ENCODE measurements at regions not wholly inside any gene's neighbourhood (a gene's known extent, or its start where the extent isn't known, plus 50 kb on each side); places are given as distances from the start of the nearest gene placed in this dataset.

DNA sequence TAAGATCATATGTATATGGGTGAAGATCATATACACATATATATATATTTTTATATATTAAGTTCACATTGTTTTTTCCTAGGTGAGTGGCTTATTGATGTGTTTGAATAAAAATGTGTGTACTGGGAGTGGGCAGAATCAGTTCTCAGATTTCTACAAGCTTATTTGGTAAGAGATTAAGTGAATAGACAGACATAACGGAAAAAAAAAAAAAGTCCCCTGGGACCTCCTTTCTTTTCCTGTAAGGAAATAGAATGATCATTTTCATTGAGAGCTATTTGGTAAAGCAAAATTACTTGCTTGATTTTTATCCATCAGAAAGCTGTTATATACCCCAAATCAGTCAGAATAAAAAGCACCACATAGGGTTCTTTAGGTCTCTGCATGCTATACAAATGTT, 597.7 kb downstream of the PCDH18 start:
- no peaks in the 10 kb centered on the region for H3K36me3 ChIP-seq (ENCODE audit: insufficient read depth, low read length, poor library complexity, severe bottlenecking)
- TF ChIP-seq EZH2 (IDR thresholded peaks at IDR 0.05; ENCODE audit: borderline replicate concordance, low read depth, low read length, poor library complexity, severe bottlenecking): no peak
- no peaks in the 10 kb centered on the region for H3K9me3 ChIP-seq (ENCODE audit: low read depth, low read length, poor library complexity, severe bottlenecking)
- BruUV-seq (replicated peaks): no TSS peak
- ChIA-PET POLR2A (ENCODE audit: low non-redundant PET) (interaction anchor here (0.7 kb wide), 1 partner anchor 279 kb away, joined by 3 read pairs; no protein-coding TSS in a partner anchor), CTCF (no interaction called here)
- intact Hi-C loops (cut with micrococcal nuclease; ENCODE audit: unreplicated experiment): no loop called here
- peak; percentile 67 for DNase-seq (ENCODE audit: low spot score)
- H3K4me1 ChIP-seq (ENCODE audit: insufficient read depth, low read length, poor library complexity, severe bottlenecking): peaks cover 15% of the 10 kb centered on the region
- H3K27ac ChIP-seq (ENCODE audit: low read depth, low read length, poor library complexity, severe bottlenecking): no peak overlapping the region
- H3K27me3 ChIP-seq (replicated peaks; ENCODE audit: insufficient read depth, low read depth, low read length, poor library complexity): no peaks in the 10 kb centered on the region
- H3K4me3 ChIP-seq (ENCODE audit: low read depth, low read length, poor library complexity, severe bottlenecking): no peak overlapping the region

DNA sequence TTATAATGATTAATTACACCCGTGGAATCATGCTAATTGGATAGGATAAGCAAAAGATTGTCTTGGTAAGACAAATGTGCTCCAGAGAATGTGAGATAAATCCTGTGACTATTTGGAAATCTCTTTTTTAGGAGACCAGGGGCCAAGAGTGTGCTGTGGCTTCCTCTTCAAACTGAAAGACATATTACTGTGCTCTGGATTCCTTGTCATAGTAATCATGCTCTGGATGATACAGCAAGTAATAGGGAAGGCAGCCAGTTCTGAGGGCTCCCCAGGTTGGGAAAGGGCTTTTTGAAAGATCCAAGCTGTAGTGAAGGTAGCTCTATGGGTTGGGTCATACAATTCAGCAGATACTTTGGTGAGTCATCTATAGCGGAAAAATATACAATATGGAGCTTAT, 600.5 kb downstream of the PCDH18 start:
- no peak overlapping the region for H3K4me3 ChIP-seq (ENCODE audit: low read depth, low read length, poor library complexity, severe bottlenecking)
- DNase-seq (ENCODE audit: low spot score): no peak
- H3K9me3 ChIP-seq (ENCODE audit: low read depth, low read length, poor library complexity, severe bottlenecking): no peaks in the 10 kb centered on the region
- BruUV-seq (replicated peaks): no TSS peak
- TF ChIP-seq, protein P1, sequence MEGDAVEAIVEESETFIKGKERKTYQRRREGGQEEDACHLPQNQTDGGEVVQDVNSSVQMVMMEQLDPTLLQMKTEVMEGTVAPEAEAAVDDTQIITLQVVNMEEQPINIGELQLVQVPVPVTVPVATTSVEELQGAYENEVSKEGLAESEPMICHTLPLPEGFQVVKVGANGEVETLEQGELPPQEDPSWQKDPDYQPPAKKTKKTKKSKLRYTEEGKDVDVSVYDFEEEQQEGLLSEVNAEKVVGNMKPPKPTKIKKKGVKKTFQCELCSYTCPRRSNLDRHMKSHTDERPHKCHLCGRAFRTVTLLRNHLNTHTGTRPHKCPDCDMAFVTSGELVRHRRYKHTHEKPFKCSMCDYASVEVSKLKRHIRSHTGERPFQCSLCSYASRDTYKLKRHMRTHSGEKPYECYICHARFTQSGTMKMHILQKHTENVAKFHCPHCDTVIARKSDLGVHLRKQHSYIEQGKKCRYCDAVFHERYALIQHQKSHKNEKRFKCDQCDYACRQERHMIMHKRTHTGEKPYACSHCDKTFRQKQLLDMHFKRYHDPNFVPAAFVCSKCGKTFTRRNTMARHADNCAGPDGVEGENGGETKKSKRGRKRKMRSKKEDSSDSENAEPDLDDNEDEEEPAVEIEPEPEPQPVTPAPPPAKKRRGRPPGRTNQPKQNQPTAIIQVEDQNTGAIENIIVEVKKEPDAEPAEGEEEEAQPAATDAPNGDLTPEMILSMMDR (conservative IDR thresholded peaks at IDR 0.05; ENCODE audit: low read depth, low read length): no peak
- no peak for TF ChIP-seq EZH2 (IDR thresholded peaks at IDR 0.05; ENCODE audit: borderline replicate concordance, low read depth, low read length, poor library complexity, severe bottlenecking)
- ChIA-PET CTCF (no interaction called here), POLR2A (ENCODE audit: low non-redundant PET) (no interaction called here)
- H3K4me1 ChIP-seq (ENCODE audit: insufficient read depth, low read length, poor library complexity, severe bottlenecking): peaks cover 15% of the 10 kb centered on the region
- no peaks in the 10 kb centered on the region for H3K27me3 ChIP-seq (replicated peaks; ENCODE audit: insufficient read depth, low read depth, low read length, poor library complexity)
- intact Hi-C loops (cut with micrococcal nuclease; ENCODE audit: unreplicated experiment): no loop called here
- no peaks in the 10 kb centered on the region for H3K36me3 ChIP-seq (ENCODE audit: insufficient read depth, low read length, poor library complexity, severe bottlenecking)
- no peak overlapping the region for H3K27ac ChIP-seq (ENCODE audit: low read depth, low read length, poor library complexity, severe bottlenecking)

DNA sequence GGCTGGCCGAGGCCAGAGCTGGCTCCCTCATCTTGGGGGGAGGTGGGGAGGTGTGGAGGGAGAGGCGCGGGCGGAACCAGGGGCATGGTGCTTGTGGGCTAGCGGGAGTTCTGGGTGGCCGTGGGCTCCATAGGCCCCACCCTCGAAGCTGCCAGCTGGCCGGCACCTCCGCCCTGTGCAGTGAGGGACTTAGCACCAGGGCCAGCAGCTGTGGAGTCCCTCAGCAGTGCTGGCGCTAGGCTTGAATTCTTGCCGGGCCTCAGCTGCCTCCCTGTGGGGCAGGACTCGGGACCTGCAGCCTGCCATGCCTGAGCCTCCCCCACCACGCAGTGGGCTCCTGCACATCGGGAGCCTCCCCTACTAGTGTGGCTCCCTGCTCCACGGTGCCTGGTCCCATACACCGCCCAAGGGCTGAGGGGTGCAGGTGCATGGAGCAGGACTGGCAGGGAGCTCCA, 603.3 kb downstream of the PCDH18 start:
- intact Hi-C loops (cut with micrococcal nuclease; ENCODE audit: unreplicated experiment): no loop called here
- CTCF ChIA-PET: no interaction called here
- no peaks in the 10 kb centered on the region for H3K4me1 ChIP-seq (ENCODE audit: insufficient read depth, low read length, poor library complexity, severe bottlenecking)
- DNase-seq (ENCODE audit: low spot score): no peak
- H3K36me3 ChIP-seq (ENCODE audit: insufficient read depth, low read length, poor library complexity, severe bottlenecking): no peaks in the 10 kb centered on the region
- H3K27ac ChIP-seq (ENCODE audit: low read depth, low read length, poor library complexity, severe bottlenecking): no peak overlapping the region
- TF ChIP-seq, protein P1 (conservative IDR thresholded peaks at IDR 0.05; ENCODE audit: low read depth, low read length): no peak
- no peak for TF ChIP-seq EZH2 (IDR thresholded peaks at IDR 0.05; ENCODE audit: borderline replicate concordance, low read depth, low read length, poor library complexity, severe bottlenecking)
- H3K9me3 ChIP-seq (ENCODE audit: low read depth, low read length, poor library complexity, severe bottlenecking): no peaks in the 10 kb centered on the region
- POLR2A ChIA-PET (ENCODE audit: low non-redundant PET): no interaction called here
- no peak overlapping the region for H3K4me3 ChIP-seq (ENCODE audit: low read depth, low read length, poor library complexity, severe bottlenecking)
- H3K27me3 ChIP-seq (replicated peaks; ENCODE audit: insufficient read depth, low read depth, low read length, poor library complexity): no peaks in the 10 kb centered on the region
- no TSS peak for BruUV-seq (replicated peaks)

DNA sequence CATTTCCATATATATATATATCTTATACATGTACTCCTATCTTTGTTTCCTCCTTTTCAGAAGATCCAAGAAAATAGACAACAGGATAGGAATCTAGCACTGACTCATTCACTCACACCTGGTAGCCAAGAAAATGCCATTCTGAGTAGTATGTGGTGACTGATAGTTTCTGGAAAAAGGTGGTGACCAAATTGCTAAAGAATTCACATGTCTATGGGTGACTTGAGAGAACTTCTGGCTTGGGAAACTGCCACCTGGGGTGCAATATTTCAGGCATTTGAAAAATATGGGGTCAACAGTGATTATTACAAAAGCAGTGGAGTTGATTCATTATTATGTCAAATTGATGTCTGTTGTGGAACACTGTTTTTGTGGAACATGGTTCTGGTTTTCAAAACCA, 605.1 kb downstream of the PCDH18 start:
- ChIA-PET CTCF (no interaction called here), POLR2A (ENCODE audit: low non-redundant PET) (no interaction called here)
- intact Hi-C loops (cut with micrococcal nuclease; ENCODE audit: unreplicated experiment): no loop called here
- Histone ChIP-seq H3K27ac (ENCODE audit: low read depth, low read length, poor library complexity, severe bottlenecking) (no peak overlapping the region), H3K4me1 (ENCODE audit: insufficient read depth, low read length, poor library complexity, severe bottlenecking) (no peaks in the 10 kb centered on the region), H3K9me3 (ENCODE audit: low read depth, low read length, poor library complexity, severe bottlenecking) (no peaks in the 10 kb centered on the region), H3K27me3 (replicated peaks; ENCODE audit: insufficient read depth, low read depth, low read length, poor library complexity) (no peaks in the 10 kb centered on the region), H3K4me3 (ENCODE audit: low read depth, low read length, poor library complexity, severe bottlenecking) (no peak overlapping the region), H3K36me3 (ENCODE audit: insufficient read depth, low read length, poor library complexity, severe bottlenecking) (no peaks in the 10 kb centered on the region)
- DNase-seq (ENCODE audit: low spot score): no peak
- TF ChIP-seq, protein P1 (conservative IDR thresholded peaks at IDR 0.05; ENCODE audit: low read depth, low read length): no peak
- no TSS peak for BruUV-seq (replicated peaks)

Data from A673 (cell line).